CD4-positive, alpha-beta memory T cell (primary cell): ENCODE measurements at regions not wholly inside any gene's neighbourhood (a gene's known extent, or its start where the extent isn't known, plus 50 kb on each side); places are given as distances from the start of the nearest gene placed in this dataset.

Experiments
- CTCF ChIA-PET: fragments of 350-600 bp; sonication (Branson Sonifier 250); formaldehyde crosslinking; loops from one replicate; lab custom pipeline; 2021; ENCODE audit warnings: inconsistent platforms; ENCODE audit not compliant: partially characterized antibody; lab: Charles Lee
- POLR2A ChIA-PET: fragments of 350-600 bp; sonication (Branson Sonifier 250); formaldehyde crosslinking; loops from one replicate; lab custom pipeline; 2021; ENCODE audit not compliant: partially characterized antibody; lab: Charles Lee
- DNase-seq, 5 donors: peaks; one replicate each; pipeline versions ENCODE4 v3.0.0 to v3.0.0-alpha.2; 2020 to 2022; ENCODE audit warnings: mixed read lengths in 1 of 5
- H3K27ac ChIP-seq: one replicate; pipeline ENCODE4 v1.7.0; 2013; ENCODE audit warnings: low read depth, low read length
- H3K27me3 ChIP-seq: 2 replicates; pipeline ENCODE4 v1.7.0; 2013; ENCODE audit warnings: mild to moderate bottlenecking, low read length, moderate library complexity; ENCODE audit not compliant: insufficient read depth
- H3K36me3 ChIP-seq: 2 replicates; pipeline ENCODE4 v1.7.0; 2013; ENCODE audit warnings: mild to moderate bottlenecking, low read length, moderate library complexity; ENCODE audit not compliant: insufficient read depth
- H3K4me1 ChIP-seq: 2 replicates; pipeline ENCODE4 v1.7.0; 2013; ENCODE audit warnings: mild to moderate bottlenecking, low read length, moderate library complexity; ENCODE audit not compliant: insufficient read depth
- H3K4me3 ChIP-seq, 2 donors: one replicate each; pipeline ENCODE4 v1.7.0; 2013; ENCODE audit warnings: low read length in 2 of 2, mild to moderate bottlenecking in 1 of 2
- H3K9me3 ChIP-seq, 2 donors: one replicate each; pipeline ENCODE4 v1.7.0; 2013; ENCODE audit warnings: low read length in 2 of 2, control low read depth in 1 of 2; ENCODE audit not compliant: control insufficient read depth in 1 of 2
- H3K27ac Mint-ChIP-seq, 7 donors: one replicate each; pipeline ENCODE4 v1.8.0; 2020 to 2021; ENCODE audit warnings: mixed read lengths in 7 of 7, mild to moderate bottlenecking in 6 of 7, inconsistent platforms in 3 of 7, moderate library complexity in 3 of 7
- H3K27me3 Mint-ChIP-seq, 2 donors: one replicate each; pipeline ENCODE4 v1.8.0; 2020 to 2021; ENCODE audit warnings: mixed read lengths in 2 of 2
- H3K36me3 Mint-ChIP-seq, 2 donors: one replicate each; pipeline ENCODE4 v1.8.0; 2020 to 2021; ENCODE audit warnings: mixed read lengths in 2 of 2, inconsistent platforms in 1 of 2, mild to moderate bottlenecking in 1 of 2
- H3K4me1 Mint-ChIP-seq, 4 donors: one replicate each; pipeline ENCODE4 v1.8.0; 2020 to 2021; ENCODE audit warnings: mixed read lengths in 4 of 4, mild to moderate bottlenecking in 1 of 4
- H3K4me3 Mint-ChIP-seq, 8 donors: one replicate each; pipeline ENCODE4 v1.8.0; 2020 to 2021; ENCODE audit warnings: mixed read lengths in 8 of 8, mild to moderate bottlenecking in 7 of 8, moderate library complexity in 6 of 8, inconsistent platforms in 3 of 8
- H3K9me3 Mint-ChIP-seq, 8 donors: one replicate each; pipeline ENCODE4 v1.8.0; 2020 to 2021; ENCODE audit warnings: mixed read lengths in 8 of 8, mild to moderate bottlenecking in 5 of 8, inconsistent platforms in 3 of 8, moderate library complexity in 1 of 8
- intact Hi-C: fragments of 100-400 bp; cut with micrococcal nuclease; formaldehyde crosslinking; loops from one replicate; pipeline ENCODE4 v1.15.1; 2023

DNA sequence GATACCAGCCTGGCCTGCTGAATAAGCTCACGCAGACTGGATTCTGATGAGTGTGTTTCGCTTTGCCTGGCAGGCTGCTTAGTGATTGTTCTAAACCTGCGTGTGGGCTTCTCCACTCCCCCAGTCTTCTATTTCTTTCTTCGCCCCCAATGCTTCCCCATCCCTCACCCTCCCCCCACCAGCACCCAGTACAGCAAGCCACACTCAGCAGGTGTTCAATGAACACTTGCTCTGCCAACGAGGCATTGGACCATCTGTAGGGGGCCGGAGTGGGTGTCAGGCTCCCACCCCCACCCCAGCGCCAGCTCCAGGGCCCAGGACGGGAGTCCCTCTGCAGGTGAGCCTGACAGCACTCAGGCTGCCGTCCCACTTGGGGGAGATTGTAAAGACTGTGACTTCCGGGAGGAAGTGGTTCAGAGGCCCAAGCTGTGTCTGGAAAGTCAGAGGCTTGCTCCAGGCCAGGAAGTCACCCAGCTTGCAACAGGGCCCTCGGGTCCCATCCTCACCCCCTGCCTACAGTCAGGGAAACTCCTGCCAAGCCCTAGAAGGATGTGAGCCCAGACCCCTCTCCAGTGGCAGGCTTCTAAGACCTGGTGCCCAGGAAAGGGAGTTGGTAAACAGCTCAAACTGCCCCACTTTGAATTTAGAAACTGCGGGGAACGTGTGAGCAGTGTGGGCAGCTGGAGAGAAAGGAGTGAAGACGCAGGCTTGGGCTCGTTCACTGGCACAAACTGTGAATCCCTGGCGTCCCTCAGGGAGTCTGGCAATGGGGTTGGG is 66.3 kb upstream of the PRDM11 start:
- no peaks in the 10 kb centered on the region for H3K36me3 ChIP-seq
- ChIA-PET CTCF (interaction anchor here (0.7 to 8.3 kb wide), 12 partner anchors 7 to 157 kb away, joined by 3 to 96 read pairs (median 4); no protein-coding TSS in a partner anchor), POLR2A (interaction anchor here (0.6 to 2.9 kb wide), 11 partner anchors 9 to 511 kb away, joined by 3 to 26 read pairs (median 3); partner anchors contain the start of gene TP53I11)
- no peaks in the 10 kb centered on the region for H3K36me3 Mint-ChIP-seq
- H3K27me3 Mint-ChIP-seq: no peaks in the 10 kb centered on the region
- no peaks in the 10 kb centered on the region for H3K9me3 ChIP-seq
- peak overlapping the region; percentile 45 to 82 (median 69) for H3K4me3 Mint-ChIP-seq
- peaks cover 31 to 61% (median 48%) of the 10 kb centered on the region in 4 donors for H3K4me1 Mint-ChIP-seq
- peak overlapping the region; percentile 56 for H3K27ac ChIP-seq
- intact Hi-C loops: loop anchor here (1.0 to 5.0 kb wide), 2 partner anchors 23 to 128 kb away; partner anchors contain the start of gene TP53I11
- H3K4me3 ChIP-seq: peak overlapping the region in 1 of 2 donors; percentile 15
- peaks cover 0 to 2% (median 0%) of the 10 kb centered on the region in 8 donors for H3K9me3 Mint-ChIP-seq
- peak overlapping the region; percentile 83 to 96 (median 91) for H3K27ac Mint-ChIP-seq
- H3K4me1 ChIP-seq: peaks cover 38% of the 10 kb centered on the region
- no peaks in the 10 kb centered on the region for H3K27me3 ChIP-seq
- DNase-seq: peak; percentile 54 to 76 (median 64)

DNA sequence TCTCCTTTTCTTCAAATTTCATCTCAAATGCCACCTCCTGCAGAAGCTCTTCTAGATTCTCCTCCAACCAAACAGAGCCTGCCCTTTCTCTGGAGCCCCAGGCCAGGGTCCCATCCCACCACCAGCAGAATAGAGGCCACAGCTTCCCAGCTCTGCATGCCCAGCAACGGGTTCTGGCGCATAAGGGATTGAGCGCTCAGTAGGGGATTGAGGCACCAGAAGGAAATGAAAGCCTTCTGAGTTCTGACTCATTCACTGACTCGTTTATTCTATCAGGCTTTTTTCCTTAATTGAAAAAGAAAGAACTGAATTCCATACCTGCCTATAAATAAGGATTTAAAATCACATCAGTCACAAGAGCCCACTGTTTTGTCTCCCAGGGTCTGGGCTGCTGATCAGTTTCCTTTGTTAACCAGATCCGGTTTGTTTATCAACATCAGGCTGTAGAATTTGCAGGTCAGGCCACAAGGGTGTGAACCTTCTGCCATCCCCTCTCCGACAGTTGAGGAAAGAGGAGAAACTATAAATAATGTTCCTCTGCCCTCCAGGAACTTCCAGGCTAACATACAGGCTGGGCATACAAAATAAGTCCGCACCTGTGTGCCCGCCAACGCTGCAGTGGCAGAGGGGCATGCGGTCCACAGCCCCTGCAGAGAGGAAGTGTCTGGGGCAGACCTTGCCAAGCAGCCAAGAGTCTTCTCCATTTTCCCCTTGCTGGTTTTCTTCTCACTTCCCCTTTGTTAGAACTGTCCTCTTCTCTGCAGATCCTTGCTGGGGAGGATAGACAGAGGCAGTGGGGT is 63.5 kb upstream of the PRDM11 start:
- ChIA-PET CTCF (interaction anchor here (1.0 to 8.3 kb wide), 6 partner anchors 10 to 307 kb away, joined by 3 to 96 read pairs (median 4); no protein-coding TSS in a partner anchor), POLR2A (interaction anchor here (0.9 to 1.1 kb wide), 2 partner anchors 20 to 402 kb away, joined by 3 read pairs; no protein-coding TSS in a partner anchor)
- H3K9me3 ChIP-seq: no peaks in the 10 kb centered on the region
- peak overlapping the region in 3 of 7 donors; percentile 33 to 43 (median 42) for H3K27ac Mint-ChIP-seq
- H3K36me3 ChIP-seq: no peaks in the 10 kb centered on the region
- intact Hi-C loops: no loop called here
- H3K27me3 ChIP-seq: no peaks in the 10 kb centered on the region
- H3K4me3 Mint-ChIP-seq: peak overlapping the region in 4 of 8 donors; percentile 1 to 36 (median 8)
- H3K4me3 ChIP-seq: no peak overlapping the region
- H3K27ac ChIP-seq: no peak overlapping the region
- peaks cover 0 to 2% (median 0%) of the 10 kb centered on the region in 8 donors for H3K9me3 Mint-ChIP-seq
- no peaks in the 10 kb centered on the region for H3K27me3 Mint-ChIP-seq
- DNase-seq: no peak
- peaks cover 38% of the 10 kb centered on the region for H3K4me1 ChIP-seq
- no peaks in the 10 kb centered on the region for H3K36me3 Mint-ChIP-seq
- peaks cover 32 to 68% (median 48%) of the 10 kb centered on the region in 4 donors for H3K4me1 Mint-ChIP-seq

DNA sequence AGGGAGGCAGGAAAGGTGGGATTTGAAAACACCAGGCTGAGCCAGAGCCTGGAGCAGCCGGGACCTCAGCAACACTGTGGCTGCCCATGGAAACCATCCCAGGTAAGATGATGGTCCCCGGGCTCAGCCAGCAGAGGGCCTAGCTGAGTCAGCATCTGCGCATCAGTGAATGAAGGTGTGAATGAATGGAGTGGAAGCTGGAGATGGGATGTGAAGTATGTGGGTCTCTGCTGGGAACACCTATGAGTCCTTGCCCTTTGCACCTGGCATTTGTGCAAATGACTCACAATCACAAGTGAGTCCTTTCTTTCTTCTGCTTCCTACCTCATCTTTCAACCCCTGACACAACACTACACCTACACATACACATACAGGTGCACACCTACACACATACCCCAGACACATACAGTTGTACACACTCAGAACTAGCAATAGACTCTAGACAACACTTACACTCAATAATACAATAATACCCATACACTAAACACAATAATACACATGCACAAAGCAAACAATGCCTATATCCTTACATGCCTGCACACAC is 62.8 kb upstream of the PRDM11 start:
- H3K9me3 Mint-ChIP-seq: peaks cover 0 to 2% (median 0%) of the 10 kb centered on the region in 8 donors
- ChIA-PET CTCF (interaction anchor here (1.3 to 8.3 kb wide), 3 partner anchors 12 to 146 kb away, joined by 4 to 96 read pairs (median 49); no protein-coding TSS in a partner anchor), POLR2A (no interaction called here)
- no peaks in the 10 kb centered on the region for H3K36me3 Mint-ChIP-seq
- peak overlapping the region in 1 of 8 donors; percentile 53 for H3K4me3 Mint-ChIP-seq
- no peaks in the 10 kb centered on the region for H3K27me3 Mint-ChIP-seq
- peak overlapping the region in 4 of 7 donors; percentile 3 to 85 (median 46) for H3K27ac Mint-ChIP-seq
- Histone ChIP-seq H3K4me1 (peaks cover 37% of the 10 kb centered on the region), H3K9me3 (no peaks in the 10 kb centered on the region), H3K27ac (no peak overlapping the region), H3K36me3 (no peaks in the 10 kb centered on the region), H3K27me3 (no peaks in the 10 kb centered on the region), H3K4me3 (no peak overlapping the region)
- intact Hi-C loops: no loop called here
- DNase-seq: no peak
- H3K4me1 Mint-ChIP-seq: peaks cover 32 to 61% (median 46%) of the 10 kb centered on the region in 4 donors

DNA sequence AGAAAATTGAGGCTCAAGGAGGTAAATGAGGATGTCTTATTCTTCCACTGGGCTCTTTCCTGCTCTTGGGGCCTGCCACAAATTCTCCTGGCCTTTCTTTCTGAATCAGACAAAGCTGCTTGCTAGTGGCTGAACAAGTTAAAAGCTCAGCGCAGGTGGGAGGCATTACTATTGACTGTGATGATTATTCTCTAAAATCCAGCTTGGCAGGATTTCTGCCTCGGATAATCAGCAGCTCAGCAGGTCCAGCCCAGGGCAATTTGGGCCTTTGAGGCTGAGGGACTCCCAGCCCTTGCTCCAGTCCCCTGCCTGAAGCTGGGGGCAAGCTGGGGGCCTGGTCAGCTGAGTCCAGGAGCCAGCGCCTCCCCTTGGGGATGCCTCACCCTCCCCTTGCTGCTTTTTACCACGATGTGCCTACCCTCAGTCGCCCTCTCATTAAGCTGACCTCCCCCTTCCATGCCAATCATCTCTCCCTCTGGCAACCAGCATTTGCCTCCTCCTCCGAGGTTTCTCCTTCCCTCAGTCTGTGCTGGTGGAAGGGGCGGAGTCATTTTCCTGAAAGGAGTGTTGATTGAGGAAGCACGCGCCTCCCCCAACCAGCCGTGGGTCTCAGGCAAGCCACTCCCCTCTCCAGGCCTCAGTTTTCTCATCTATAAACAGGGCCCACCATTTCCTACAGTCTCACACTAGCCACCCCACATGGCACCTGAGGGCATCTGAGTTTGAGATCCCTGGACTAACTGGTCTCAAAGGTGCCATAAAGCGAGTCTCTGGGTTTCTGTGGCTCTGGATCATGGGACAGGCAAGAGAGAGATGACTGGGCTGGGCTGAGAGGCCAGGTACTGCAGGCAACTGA is 60.6 kb upstream of the PRDM11 start:
- Mint-ChIP-seq H3K9me3 (no peaks in the 10 kb centered on the region), H3K4me3 (no peak overlapping the region), H3K4me1 (peaks cover 18 to 38% (median 26%) of the 10 kb centered on the region in 4 donors), H3K27me3 (no peaks in the 10 kb centered on the region), H3K36me3 (no peaks in the 10 kb centered on the region), H3K27ac (no peak overlapping the region)
- Histone ChIP-seq H3K9me3 (no peaks in the 10 kb centered on the region), H3K4me1 (peaks cover 15% of the 10 kb centered on the region), H3K27me3 (no peaks in the 10 kb centered on the region), H3K36me3 (no peaks in the 10 kb centered on the region), H3K27ac (no peak overlapping the region), H3K4me3 (no peak overlapping the region)
- no peak for DNase-seq
- POLR2A ChIA-PET: no interaction called here
- CTCF ChIA-PET: interaction anchor here (1.1 to 1.8 kb wide), 3 partner anchors 14 to 148 kb away, joined by 3 to 5 read pairs (median 3); no protein-coding TSS in a partner anchor
- intact Hi-C loops: no loop called here

DNA sequence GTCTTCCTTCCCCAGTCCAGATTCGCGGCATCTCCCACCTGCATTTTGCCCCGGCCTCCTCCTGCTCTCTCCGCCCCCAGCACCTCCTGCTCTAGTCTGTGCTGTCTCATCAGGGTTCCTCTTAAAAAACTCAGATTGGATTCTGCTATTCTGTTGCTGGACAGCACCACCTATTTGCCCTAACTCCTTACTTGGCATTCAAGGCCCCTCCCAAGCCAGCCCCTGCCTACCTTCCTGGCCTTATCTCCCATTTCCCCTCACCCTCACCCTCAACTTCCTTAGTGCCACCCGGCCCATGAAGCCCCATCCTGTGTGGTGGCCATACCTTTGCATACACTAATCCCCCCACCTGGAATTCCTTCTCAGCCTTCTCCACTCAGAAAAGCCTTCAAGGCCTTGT is 59.9 kb upstream of the PRDM11 start:
- Mint-ChIP-seq H3K27me3 (no peaks in the 10 kb centered on the region), H3K4me1 (peaks cover 18 to 35% (median 23%) of the 10 kb centered on the region in 4 donors), H3K27ac (no peak overlapping the region), H3K9me3 (no peaks in the 10 kb centered on the region), H3K4me3 (no peak overlapping the region), H3K36me3 (no peaks in the 10 kb centered on the region)
- ChIA-PET POLR2A (no interaction called here), CTCF (interaction anchor here (1.4 to 1.8 kb wide), 2 partner anchors 13 to 149 kb away, joined by 3 read pairs; no protein-coding TSS in a partner anchor)
- Histone ChIP-seq H3K27me3 (no peaks in the 10 kb centered on the region), H3K9me3 (no peaks in the 10 kb centered on the region), H3K27ac (no peak overlapping the region), H3K4me3 (no peak overlapping the region), H3K4me1 (peaks cover 9% of the 10 kb centered on the region), H3K36me3 (no peaks in the 10 kb centered on the region)
- intact Hi-C loops: no loop called here
- DNase-seq: no peak
